Upper lobe of right lung (tissue), 1 donor: ENCODE measurements at regions not wholly inside any gene's neighbourhood (a gene's known extent, or its start where the extent isn't known, plus 50 kb on each side); places are given as distances from the start of the nearest gene placed in this dataset.
A peak's percentile ranks its signal among the peaks of the same experiment; 100 is the strongest.

ENCODE experiments used
- ATAC-seq: fragments of 200-7000 bp; cut with Tn5 transposase; one replicate; pipeline ENCODE4 v1.9.1; 2020; ENCODE audit warnings: mild to moderate bottlenecking, moderate library complexity
- DNase-seq: peaks from one replicate; pipeline ENCODE4 v3.0.0-alpha.2; 2020
- H3K27ac ChIP-seq: fragments of 200-600 bp; one replicate; pipeline ENCODE4 v1.8.0; 2022
- H3K27me3 ChIP-seq: fragments of 200-600 bp; one replicate; pipeline ENCODE4 v1.8.0; 2022; ENCODE audit warnings: mild to moderate bottlenecking
- H3K36me3 ChIP-seq: fragments of 200-600 bp; one replicate; pipeline ENCODE4 v1.8.0; 2022
- H3K4me1 ChIP-seq: fragments of 200-600 bp; one replicate; pipeline ENCODE4 v1.8.0; 2022
- H3K4me3 ChIP-seq: fragments of 200-600 bp; one replicate; pipeline ENCODE4 v1.8.0; 2022; ENCODE audit warnings: mild to moderate bottlenecking
- H3K9me3 ChIP-seq: fragments of 200-600 bp; one replicate; pipeline ENCODE4 v1.8.0; 2022
- intact Hi-C: fragments of 100-400 bp; cut with DNase I; formaldehyde crosslinking; loops from one replicate; pipeline ENCODE4 v1.11.0; 2022
- TF ChIP-seq, protein P1 (sequence below): fragments of 200-600 bp; IDR thresholded peaks from one replicate; pipeline ENCODE4 v1.8.0; 2022; ENCODE audit warnings: antibody characterized with exemption
- donor health status: DM: no; HTN: yes; CAD: no; lungs with severe emphysema.

DNA sequence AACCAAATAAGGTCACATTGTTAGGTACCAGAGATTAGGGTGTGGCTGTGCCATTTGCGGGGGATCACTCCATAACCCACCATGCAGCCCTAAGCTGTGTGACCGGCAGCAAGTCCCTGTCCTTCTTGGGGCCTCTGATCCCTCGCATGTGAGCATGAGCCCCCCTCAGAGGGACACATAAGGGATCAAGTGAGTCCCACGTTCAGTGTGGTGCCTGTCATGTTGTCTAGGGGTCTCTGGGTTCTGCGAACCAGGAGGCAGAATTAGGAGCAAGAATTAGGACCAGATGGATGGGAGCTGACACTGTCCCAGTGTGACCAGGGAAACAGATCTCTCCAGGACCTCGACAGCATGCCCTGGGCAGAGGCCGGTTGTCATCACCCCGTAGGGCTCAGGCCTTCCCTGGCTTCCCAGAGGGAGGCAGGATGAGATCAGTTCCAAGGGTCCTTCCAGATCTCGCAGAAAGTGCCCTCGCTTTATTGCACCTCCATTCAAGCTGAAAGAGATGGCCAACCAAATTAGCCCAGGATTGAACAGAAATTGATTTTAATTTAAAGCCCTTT lies 113.2 kb upstream of the OTOS start:
- Histone ChIP-seq H3K9me3 (no peaks in the 10 kb centered on the region), H3K27me3 (no peaks in the 10 kb centered on the region), H3K36me3 (no peaks in the 10 kb centered on the region), H3K4me1 (peaks cover 15% of the 10 kb centered on the region), H3K27ac (no peak overlapping the region), H3K4me3 (no peak overlapping the region)
- intact Hi-C loops, result no loop called here
- ATAC-seq, result no peak
- DNase-seq, result no peak
- TF ChIP-seq, protein P1, sequence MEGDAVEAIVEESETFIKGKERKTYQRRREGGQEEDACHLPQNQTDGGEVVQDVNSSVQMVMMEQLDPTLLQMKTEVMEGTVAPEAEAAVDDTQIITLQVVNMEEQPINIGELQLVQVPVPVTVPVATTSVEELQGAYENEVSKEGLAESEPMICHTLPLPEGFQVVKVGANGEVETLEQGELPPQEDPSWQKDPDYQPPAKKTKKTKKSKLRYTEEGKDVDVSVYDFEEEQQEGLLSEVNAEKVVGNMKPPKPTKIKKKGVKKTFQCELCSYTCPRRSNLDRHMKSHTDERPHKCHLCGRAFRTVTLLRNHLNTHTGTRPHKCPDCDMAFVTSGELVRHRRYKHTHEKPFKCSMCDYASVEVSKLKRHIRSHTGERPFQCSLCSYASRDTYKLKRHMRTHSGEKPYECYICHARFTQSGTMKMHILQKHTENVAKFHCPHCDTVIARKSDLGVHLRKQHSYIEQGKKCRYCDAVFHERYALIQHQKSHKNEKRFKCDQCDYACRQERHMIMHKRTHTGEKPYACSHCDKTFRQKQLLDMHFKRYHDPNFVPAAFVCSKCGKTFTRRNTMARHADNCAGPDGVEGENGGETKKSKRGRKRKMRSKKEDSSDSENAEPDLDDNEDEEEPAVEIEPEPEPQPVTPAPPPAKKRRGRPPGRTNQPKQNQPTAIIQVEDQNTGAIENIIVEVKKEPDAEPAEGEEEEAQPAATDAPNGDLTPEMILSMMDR, result no peak

DNA sequence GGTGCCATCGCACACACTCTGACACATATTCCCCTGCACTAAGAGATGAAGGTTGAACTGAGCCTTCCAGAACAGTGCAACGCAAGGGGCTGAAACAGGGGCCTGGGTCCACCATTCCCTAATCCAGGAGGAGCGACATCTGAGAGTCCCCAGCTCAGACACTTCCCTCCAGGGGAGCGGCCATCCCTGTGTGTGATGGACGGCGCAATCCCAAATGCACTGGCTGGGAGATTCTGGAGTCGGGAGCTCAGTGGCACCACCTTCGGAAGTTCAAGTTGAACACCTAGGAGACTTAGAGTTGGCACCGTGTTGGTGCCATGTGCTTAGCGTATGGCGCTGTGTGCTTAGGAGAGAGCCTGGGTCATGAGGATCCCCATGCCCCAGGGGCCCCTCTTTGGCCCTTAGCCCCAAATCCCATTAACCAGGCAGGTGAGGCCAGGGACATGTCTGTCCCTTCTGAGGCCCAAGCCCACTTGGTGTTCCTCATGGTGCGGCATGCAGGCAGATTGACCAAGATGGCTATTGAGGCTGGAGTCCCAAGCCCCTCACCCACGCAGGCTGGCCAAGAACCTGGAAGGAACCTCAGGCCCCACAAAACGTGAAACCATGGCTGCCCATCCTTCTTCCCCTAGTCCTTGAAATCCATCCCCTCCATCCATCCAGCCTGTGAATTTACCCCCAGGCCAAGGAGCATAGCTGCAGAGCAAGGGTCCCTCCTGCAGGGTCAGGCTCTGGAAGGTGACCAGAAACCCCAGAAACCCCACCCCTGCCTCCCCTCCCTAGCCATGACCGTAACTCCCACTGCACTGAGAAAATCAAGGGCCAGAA lies 114.1 kb upstream of the OTOS start:
- intact Hi-C loops, result no loop called here
- TF ChIP-seq, protein P1, result no peak
- ATAC-seq (no peak), DNase-seq (peak; percentile 46)
- no peaks in the 10 kb centered on the region for H3K36me3 ChIP-seq
- H3K4me1 ChIP-seq, result peaks cover 15% of the 10 kb centered on the region
- H3K4me3 ChIP-seq, result peak overlapping the region; percentile 37
- H3K27ac ChIP-seq, result no peak overlapping the region
- H3K27me3 ChIP-seq, result no peaks in the 10 kb centered on the region
- H3K9me3 ChIP-seq, result no peaks in the 10 kb centered on the region

DNA sequence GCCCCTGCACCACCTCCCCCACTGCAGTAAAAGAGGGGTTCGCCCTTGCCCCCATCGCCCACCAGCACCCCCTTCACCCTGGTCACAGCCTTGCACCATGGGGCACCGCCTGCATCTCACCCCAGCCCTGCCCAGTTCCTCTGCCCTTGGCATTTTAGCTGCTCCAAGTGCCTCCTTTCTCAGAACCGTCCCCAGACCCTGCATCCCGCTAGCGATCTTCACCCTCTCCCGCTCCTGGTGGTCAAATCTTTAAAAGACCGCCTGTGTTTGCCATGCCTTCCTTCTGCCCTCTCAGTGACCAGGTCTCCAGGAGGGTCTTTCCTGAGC lies 114.7 kb upstream of the OTOS start:
- no peaks in the 10 kb centered on the region for H3K9me3 ChIP-seq
- peak overlapping the region; percentile 37 for H3K4me3 ChIP-seq
- peaks cover 15% of the 10 kb centered on the region for H3K4me1 ChIP-seq
- no peaks in the 10 kb centered on the region for H3K27me3 ChIP-seq
- intact Hi-C loops, result no loop called here
- peak overlapping the region; percentile 60 for H3K27ac ChIP-seq
- TF ChIP-seq, protein P1, result no peak
- DNase-seq, result no peak
- no peak for ATAC-seq
- no peaks in the 10 kb centered on the region for H3K36me3 ChIP-seq

DNA sequence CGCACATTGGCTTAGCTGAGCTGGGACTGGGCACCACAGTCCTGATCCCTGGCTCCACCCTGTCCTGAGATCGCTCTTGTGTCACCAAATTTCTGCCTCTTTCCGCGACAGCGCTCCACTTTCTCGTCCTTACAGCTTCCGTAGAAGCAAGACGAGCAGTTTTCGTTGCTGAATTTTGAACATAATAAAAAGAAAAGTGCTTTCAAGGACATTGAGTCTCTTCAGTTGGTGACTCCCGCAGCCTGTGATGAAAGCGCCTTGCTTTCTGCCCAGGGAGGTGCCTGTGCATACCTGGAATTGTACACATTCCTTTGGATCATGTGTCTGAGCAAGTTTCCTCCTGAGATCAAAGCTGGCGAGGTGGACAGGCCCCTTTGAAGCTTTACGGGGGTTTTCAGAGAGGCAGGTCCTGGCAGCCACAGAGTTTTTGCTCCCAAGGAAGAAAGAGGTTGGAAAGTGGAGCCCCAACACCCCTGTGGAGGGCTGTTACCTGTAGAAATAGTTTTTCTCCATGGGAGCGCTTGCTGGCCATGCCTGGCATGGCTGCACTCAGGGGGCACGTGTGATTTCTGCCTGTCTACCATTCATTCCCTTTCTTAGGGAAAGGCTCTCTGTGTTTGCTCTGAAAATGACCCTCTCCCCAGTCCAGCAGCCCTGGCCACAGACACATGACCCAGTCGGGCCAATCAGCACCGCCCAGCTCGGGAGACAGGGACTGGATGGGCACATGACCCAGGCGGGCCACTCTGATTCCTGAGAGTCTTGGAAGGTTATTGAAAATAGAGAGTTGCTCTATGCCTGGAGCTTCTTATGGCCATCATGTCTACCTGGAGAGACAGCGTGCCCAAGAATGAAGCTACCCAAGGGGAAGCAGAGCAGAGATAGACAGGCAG lies 115.6 kb upstream of the OTOS start:
- no peaks in the 10 kb centered on the region for H3K27me3 ChIP-seq
- no peaks in the 10 kb centered on the region for H3K9me3 ChIP-seq
- H3K4me1 ChIP-seq, result peaks cover 9% of the 10 kb centered on the region
- intact Hi-C loops, result no loop called here
- DNase-seq, result peak; percentile 68
- H3K36me3 ChIP-seq, result no peaks in the 10 kb centered on the region
- peak; percentile 20 for ATAC-seq
- TF ChIP-seq, protein P1, result no peak
- H3K27ac ChIP-seq, result peak overlapping the region; percentile 60
- H3K4me3 ChIP-seq, result peak overlapping the region; percentile 37

DNA sequence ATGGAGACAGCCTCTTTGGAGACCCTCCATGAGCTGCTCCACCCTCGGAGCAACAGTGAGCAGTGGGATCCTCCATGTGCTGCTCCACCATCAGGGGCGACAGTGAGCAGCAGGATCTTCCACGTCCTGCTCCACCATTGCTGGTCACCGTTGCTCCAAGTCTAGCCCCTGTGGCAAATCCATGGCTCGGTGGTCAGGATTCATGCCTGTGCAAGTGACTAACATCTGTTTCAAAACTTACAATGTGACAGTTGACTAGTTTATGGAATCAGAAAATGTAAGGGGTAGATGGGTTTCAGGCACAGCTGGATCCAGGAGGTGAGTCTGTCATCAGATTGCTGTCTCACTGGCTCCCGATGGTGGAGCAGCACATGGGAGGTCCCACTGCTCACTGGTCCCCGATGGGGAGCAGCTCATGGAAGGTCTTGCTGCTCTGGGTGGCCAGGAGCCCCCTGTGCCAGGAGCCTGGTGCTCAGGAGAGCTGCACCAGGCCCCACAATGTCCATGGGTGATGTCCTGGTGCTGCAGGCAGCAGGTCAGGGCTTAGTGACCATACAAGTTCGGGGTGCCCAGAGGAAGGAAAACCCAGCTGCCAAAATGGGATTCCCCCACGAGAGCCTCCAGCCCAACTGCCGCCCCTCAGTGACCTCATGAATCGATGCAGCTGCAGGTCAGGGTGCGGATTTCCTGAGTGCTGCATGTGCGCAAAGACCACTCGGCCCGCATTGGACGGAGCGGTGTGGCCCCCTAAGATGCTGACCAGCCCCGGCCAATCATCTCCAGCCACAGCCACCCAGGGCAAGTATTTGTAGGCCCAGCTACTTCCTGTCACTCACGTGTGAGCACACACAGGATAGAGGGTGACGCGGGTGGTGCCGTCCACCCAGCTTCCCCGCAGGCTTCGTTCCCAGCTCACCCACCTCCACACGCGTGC lies 116.5 kb upstream of the OTOS start:
- intact Hi-C loops, result no loop called here
- no peaks in the 10 kb centered on the region for H3K9me3 ChIP-seq
- no peaks in the 10 kb centered on the region for H3K27me3 ChIP-seq
- no peak for ATAC-seq
- DNase-seq, result no peak
- H3K27ac ChIP-seq, result no peak overlapping the region
- no peak overlapping the region for H3K4me3 ChIP-seq
- TF ChIP-seq, protein P1, result no peak
- H3K4me1 ChIP-seq, result no peaks in the 10 kb centered on the region
- H3K36me3 ChIP-seq, result no peaks in the 10 kb centered on the region
